DMS114 treated with DMSO at 0.1 percent for 48 hours (cell line): ENCODE measurements at regions not wholly inside any gene's neighbourhood (a gene's known extent, or its start where the extent isn't known, plus 50 kb on each side); places are given as distances from the start of the nearest gene placed in this dataset.
"Not testable (repeated sequence)": the region's sequence is repeated elsewhere in the genome, so short reads cannot be mapped to it uniquely, and the experiment has no call there.

Experiments used
- DNase-seq: peaks from one replicate; lab custom pipeline; 2025; ENCODE audit not compliant: unreplicated experiment; lab: John Stamatoyannopoulos, UW

DNA sequence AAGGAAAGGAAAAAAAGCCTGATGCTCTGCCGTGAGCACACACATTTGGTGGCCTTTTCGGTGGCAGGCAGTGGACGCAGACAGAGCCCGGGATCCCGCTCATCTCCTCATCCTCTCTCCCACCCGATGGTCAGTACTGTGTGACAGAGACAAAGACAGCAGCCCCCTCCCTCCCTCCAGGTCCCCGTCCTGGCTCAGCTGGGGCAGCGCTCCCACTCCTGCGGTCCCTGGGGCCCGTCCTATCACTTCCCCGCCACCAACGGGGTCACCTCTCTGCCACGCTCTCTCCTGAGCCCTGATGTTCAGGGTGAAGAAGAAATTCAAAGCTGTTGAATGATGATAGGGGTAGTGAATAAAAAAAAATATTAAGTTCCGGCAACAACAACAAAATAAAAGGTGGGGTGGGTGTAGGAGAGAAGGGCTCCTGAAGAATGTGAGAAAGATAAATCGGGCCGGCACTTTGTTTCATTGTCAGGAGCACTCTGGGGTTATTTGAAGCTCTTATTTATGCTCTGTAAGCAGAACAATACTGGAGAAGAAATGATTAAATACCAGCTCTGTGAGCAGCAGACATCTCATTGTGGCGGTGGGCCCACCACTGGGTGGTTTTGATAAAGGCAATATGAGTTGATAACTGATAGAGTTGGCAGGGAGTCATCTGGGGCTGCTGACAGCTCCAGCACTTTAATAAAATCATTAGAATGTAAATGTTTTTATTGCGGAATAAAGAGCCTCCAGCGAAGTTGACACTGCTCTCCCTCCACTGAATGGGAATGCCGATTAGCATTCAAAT, 417.7 kb downstream of the IRX1 start:
- DNase-seq, result no peak

DNA sequence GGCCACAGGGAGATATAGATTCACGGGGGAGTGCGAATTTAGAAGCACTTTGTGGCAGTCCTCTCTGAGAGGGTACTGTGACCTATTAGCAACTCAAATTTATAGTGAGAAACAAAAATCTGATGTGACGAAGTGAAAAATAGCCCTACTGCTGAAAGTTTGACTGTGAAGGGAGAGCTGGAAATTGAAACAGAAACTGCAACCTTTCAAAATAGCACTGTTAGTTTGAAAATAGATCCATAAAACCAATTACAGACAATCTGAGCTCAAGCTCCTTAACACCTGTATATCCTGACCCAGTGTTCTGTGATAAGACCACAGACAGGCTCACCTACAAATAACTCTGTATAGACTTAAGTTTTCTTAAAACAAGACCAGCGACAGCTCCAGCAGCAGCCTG, 420.1 kb downstream of the IRX1 start:
- DNase-seq, result no peak

DNA sequence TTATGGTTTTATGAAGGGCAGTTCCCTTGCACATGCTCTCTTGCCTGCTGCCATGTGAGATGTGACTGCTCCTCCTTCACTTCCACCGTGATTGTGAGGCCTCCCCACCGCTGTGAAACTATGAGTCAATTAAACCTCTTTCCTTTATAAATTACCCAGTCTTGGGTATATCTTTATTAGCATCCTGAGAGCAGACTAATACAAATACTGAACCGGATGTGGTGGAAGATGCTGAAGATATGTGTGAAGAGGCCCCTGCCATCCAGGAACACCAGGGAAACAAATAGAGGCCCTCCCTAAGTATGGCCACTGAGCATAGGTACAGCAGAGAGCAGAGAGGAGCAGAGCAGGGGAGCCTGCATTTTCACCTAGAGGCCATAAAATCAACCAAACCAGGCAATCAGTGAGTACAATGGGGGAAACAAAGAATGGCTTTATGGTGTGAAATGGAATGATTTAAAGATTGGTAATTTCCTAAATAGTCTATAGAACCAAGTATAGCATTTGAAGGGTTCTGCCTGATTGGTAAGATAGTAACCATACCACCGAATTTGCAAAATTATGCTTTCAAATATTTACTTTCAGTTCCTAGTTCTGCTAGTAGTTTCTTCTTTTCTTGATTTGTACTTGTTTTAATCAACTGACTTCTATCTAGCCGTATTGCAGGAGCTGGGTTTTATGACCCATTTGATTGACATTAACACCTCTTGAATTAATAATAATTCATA, 421.6 kb downstream of the IRX1 start:
- no peak for DNase-seq

DNA sequence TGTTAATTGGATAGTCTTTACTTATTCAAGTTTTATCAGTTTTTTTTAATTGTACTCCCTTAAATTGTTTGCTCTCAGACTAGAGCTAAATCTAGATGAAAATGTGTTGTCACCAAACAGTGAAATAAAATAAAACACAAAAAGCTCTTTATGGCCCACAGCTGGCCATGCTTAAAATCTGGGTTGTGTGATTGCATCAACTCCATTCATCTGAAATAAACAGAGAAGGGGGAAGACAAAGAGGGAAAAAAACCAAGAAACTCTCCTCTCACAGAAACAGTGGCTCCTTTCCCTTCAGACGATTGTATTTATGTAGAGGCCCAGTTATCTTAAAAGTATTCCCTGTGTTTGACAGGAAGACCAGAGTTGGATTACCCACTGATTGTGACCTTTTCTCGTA, 422.4 kb downstream of the IRX1 start:
- no peak for DNase-seq

DNA sequence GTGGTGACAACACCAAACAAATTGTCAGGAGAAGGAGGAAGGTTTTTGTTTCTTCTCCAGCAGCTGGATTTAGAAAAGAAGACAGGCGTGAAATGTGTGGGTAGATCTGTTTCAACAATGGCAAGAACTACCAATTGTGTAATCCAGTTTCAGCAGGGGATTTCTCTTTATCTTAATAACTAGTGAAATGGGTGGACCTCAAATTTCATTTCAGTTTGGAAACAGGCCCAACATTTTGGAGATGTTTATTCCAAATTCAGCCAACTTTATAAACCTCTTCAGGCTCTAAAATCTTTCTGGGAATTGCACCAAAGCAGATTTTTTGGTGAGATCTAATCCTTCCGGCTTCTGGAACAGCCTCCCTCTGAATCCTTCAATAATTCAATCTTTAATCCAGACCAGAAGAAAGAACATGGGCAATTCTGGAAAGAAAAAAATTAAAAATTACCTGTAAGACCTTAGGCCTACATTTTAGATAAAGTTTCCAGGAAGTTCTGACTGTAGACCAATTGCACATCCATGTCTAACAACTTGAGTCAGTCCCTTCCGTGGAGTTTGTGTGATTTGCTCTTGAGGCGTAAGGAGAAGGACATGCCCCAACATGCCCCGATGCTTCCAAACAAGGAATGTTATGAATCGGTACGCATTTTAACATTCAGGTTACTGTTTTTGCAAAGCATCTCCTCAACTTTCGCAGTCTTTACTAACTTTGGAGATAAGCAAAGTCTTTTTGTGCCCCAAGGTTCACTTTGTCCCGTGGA, 423.6 kb downstream of the IRX1 start:
- DNase-seq, result no peak

DNA sequence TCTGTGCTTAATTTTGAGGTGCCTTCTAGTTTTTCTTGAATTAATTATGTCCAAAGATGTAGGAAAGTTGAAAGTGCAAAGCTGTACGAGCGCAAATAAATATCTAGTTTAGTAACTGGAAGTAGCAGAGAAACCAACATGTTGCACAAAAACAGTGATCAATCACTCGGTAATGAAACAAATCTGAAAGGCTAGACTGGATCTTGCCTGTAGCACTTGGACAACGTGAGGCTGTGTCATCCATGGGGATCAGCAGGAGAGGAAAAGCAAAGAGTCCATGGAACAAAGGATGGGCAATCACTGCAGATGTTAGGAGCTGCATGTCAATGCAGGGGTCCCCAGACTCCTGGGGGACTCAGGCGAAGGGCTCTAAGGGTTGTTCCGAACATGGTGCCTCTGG, 424.2 kb downstream of the IRX1 start:
- no peak for DNase-seq

DNA sequence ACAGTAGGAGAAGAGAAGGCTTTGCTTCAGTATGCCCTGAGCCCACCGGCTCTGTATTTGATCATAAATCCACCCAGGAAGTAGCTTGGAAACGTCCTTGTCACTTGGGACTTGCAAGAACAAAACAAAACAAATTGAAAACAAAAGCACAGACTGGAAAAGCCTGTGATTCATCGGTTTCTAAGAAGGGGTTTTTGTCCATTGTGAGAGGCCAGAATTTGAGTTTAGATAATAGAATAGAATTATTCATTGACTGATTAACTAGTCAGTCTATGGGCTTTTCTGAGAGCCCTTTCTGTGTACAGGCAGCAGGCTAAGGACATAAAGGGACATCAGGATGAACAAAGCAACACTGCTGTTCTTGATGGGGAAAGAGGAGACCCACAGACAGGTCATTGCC, 424.8 kb downstream of the IRX1 start:
- no peak for DNase-seq

DNA sequence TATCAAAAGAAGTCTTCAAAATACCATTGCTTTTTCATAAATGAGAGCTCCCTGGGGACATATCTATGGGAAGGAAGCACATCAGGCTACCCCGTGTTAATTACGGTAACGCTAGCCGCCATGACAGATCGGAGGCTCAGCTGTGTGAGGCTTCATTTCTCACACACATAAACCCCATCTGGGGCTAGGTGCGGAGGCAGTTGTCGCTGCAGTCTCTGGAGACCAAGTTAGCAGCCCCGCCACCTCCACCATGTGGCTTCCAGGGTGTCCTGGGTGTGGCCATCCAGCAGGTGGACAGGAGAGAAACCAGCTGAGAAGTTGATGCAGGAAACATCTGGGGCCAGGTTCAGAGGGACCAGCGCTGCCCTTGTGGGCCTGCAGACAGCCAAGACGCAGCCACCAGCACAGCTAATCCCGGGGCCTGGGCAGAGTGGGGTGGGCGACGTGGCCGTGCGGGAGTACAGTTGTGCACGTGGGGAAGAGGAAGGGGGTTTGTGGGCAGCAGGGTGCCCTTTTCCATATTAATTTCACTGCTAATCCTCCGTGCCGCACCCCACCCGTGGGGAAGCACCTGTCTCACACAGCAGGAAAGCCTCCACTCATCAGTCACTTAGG, 426.5 kb downstream of the IRX1 start:
- DNase-seq, result no peak

DNA sequence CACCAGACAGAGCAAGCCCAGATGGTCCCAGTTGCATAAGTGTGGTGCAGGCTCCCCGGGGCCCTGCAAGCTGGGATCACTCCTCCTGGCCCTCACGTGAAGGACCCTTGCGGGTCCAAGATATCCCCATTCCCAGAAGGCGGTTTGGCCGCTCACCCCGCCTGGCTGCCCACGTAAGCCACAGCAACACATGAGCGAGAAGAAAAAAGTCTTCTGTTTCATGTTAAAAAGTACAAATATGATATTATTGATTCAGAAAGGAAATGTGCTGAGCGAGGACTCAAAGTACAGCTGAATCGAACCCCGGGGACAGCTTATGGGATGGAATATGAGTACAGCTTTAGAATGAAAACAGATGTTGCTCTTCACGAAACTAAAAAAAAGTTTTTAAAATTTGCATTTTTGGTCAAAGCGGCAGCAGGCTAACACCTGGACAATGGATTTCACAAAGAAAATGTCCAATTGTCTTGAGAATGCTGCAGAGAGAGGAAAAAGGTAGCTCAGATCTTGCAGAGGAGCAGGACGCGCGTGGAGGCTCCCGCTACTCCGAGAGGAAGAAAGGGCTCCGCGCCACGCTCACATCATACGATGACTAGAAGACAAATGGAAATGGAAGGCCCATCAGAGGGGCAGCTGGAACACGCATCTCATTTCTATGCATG, 427.6 kb downstream of the IRX1 start:
- DNase-seq, result no peak

DNA sequence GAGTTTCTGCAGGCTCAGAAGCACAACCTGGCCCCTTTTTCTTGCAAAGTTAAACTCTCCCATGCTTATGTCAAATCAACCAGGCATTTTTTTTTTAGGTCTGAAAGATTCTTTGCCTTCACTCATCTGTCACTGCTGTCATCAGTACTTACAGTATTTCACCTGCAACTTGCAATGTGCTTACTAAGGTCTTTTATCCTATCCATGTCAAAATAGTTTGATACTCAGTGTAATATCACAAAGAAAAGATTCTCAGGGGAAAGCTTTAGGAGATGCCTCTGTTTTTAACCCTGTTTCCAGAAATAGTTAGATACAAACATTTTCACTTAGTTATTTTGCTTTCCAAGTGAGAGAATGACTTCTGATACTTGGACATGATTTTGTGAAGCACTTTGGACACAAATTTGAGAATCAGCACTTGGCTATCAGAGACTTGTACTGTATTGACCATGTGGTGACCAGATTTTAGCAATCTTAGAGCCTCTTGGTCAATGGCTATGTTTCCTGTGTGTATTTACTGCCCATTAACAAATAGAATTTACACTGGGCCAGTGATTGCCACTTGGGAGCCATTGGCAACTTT, 428.2 kb downstream of the IRX1 start:
- DNase-seq, result no peak

DNA sequence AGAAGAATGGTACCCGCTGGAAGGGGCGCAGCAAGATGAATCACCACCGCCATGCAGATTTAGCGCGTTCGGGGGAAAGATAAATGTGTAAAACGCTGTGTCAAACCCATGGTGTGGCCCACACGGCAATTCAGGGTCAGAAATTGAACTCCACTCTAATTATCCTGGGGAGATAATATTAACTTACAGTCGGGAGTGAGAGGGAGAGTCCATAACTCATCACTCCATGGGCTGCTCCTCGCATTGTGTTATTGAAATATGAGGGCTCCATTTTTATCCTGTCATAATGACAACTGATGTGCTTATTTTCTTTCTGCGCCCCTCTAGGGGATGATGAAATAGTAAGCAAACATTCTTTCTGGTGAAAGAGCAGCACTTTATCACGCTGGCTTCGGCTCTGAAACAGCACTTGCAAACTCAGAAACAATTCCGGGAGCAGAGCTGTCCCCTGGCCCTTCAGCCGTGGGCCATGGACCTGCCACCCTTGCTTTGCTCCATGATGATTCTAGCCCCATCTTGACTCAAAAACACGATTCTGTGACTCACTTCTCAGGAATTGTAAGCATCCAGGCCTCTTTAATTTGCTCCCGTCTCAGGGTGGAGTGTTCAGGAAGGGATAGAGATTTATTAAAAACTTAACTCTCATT, 431.6 kb downstream of the IRX1 start:
- no peak for DNase-seq

DNA sequence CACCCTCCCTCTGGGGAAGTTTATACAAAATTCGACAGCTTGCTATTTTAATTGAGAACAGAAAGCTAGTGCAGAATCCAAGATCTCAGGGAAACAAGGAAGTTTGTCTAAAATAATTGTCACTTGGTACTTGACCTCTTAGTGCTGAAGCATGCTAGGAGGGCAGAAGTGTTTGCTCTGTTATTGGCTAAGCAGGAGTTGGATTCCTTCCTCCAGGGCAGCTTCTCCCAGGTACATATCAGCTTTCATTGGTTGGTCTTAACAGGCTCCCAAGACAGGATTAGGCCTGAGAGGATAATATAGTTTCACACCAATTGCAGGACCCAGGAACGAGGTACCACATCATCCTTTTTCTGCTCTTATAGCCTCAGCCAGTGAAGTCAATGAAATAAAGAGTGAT, 432.8 kb downstream of the IRX1 start:
- no peak for DNase-seq

DNA sequence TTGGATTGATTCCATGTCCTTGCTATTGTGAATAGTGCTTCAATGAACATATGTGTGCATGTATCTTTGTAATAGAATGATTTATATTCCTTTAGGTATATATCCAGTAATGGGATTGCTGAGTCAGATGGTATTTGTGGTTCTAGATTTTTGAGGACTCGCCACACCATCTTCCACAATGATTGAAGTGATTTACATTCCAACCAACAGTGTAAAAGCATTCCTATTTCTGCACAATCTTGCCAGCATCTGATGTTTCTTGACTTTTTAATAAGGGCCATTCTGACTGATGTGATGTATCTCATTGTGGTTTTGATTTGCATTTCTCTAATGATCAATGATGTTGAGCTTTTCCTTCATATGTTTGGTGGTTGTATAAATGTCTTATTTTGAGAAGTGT, 437.9 kb downstream of the IRX1 start:
- DNase-seq, result not testable (repeated sequence)

DNA sequence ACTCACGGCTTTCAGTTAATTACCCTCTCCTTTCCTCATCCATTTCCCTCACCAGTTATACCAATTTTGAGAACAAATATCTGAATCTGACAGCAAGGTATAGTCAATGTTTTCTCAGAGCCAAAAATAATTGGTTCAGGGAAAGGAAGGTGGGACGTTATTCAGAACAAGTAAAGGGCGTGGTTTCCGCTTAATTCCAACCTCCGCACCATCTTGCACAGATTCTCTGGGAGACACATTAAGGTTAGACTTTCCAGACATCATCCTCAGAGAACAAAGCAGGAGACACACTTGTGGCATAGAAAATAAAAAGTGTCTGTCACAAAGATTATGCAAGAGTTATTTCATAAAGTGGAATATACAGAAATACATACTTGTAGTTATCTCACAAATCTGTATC, 441.2 kb downstream of the IRX1 start:
- DNase-seq, result no peak

DNA sequence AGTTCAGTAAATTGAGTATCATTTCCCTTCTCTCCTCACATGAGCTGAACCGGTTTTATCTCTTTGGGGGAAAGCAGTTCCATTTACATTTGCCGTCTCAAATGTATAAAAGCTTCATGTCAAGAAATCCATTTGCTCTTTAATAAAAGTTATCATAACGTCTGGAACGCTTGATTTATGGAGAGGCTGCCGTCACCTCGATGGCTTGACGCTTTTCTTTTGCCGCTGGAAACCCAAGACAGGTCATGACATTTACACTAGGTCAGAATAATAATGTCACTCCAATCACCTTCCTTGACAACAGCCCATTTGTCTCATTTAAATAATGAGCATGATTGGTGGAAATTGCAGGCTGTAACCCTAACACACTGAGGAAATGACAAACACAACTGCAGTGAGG, 443.4 kb downstream of the IRX1 start:
- DNase-seq, result no peak

DNA sequence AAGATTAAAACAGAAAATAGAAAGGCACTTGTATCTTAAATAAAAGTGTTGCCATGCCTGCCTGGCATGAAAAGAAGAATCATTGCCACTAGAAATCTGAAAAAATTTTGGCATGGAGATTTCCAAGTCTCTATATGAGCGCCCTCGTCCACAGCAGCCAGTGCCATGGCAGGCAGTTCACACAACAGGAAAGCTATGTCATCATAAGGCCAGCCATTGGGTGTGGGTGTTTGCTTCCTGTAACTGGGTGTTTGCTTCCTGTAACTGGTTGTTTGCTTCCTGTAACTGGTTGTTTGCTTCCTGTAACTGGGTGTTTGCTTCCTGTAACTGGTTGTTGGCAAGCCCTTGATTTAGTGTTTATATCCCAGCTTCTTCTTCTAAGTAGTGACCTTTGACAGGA, 446.7 kb downstream of the IRX1 start:
- DNase-seq, result no peak

DNA sequence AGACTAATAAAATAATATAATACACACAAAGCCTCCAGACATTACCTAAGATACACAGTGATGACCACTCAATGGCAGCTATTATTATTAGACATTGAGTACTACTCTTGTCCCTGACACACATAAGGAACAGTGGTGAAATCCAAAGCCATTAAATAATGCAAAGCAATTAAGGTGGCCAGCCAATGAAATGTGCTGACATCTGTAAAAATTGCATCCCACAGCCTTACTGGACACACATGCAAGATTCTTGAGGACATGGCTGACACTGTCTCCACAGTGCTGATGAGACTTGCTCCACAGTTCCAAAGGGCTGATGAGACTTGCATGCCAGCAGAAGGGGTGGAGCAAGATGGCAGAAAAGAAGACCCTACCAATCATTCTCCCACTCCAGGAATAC, 447.5 kb downstream of the IRX1 start:
- no peak for DNase-seq

DNA sequence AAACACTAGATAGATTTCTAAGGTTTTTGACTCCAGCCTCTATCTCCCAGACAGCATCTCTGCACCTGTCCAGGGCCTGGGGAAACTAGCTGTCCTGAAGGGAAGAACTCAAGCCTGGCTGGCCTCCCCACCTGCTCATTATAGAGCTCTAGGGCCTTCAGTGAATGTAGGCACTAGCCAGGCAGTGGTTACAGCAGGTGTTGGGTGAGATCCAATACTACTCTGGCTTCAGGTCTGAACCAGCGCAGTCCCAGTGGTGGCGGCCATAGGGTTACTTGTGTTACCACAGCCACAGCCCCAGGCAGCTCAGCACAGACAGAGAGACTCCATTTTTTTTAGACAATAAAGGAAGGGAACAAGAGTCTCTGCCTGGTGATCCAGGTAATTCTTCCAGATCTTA, 449.2 kb downstream of the IRX1 start:
- DNase-seq, result no peak

DNA sequence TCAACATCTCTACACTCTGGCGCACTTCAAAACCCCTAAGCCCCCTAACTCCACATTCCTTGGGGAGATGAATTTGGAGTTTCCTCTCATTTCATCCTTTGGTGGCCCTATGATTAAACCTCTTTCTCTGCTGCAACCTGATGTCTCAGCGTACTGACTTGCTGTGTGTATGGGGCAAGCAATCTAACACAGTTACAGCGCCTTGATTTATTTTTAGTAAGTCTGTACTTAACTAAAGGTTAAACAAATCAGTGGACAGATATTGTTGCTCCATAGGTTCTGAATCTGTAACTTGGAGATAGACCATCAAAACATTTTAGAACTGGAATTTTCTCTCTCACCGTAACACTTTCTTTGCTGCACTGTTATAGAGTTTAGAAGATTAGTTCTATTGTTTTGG, 452.8 kb downstream of the IRX1 start:
- no peak for DNase-seq

DNA sequence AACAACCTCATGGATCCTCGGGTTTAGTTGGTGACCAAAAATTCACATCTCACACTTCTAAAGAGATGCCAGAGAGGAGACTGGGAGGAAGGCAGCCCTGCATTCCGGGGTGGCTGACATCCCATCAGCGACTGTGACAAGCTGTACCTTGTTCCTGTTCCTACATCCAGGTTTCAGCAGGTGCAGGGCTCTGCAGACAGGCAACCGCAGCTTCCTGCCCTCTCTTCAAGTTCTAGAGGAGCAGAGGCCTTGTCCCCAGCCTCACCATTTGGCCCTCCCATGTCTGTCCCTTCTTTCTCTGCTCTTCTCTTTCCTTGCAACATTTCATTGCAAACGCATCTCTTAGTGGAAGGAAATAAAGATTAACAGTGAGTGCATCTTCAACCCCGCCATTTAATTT, 454.6 kb downstream of the IRX1 start:
- no peak for DNase-seq
